ENCODE measurements at regions not wholly inside any gene's neighbourhood (a gene's known extent, or its start where the extent isn't known, plus 50 kb on each side); places are given as distances from the start of the nearest gene placed in this dataset.

GRCh38 chr5:158553195-158553961 lies 546.3 kb downstream of the EBF1 start:
- H3K4me1 ChIP-seq: peaks cover 0 to 21% (median 0%) of the 10 kb centered on the region in 9 donors
- no peaks in the 10 kb centered on the region for H3K27me3 ChIP-seq
- intact Hi-C loops (cut with DNase I): loop anchor here in 1 of 10 donors (10.0 kb wide), 1 partner anchor 379 kb away; no protein-coding TSS in a partner anchor
- peak in 1 of 2 donors; percentile 33 for DNase-seq
- no peak overlapping the region for H3K4me3 ChIP-seq
- TF ChIP-seq CTCF (IDR thresholded peaks at IDR 0.05): no peak
- WGBS, 2 donors: 59 to 65% methylated on average over 8 of the region's 8 CpGs
- H3K27ac ChIP-seq: peak overlapping the region in 9 of 10 donors; percentile 42 to 73 (median 63)
- H3K36me3 ChIP-seq: no peaks in the 10 kb centered on the region
- H3K9me3 ChIP-seq: peaks cover 0 to 22% (median 3%) of the 10 kb centered on the region in 11 donors
- peak; percentile 27 to 78 (median 62) for ATAC-seq

- H3K27me3 ChIP-seq: no peaks in the 10 kb centered on the region
- H3K36me3 ChIP-seq: no peaks in the 10 kb centered on the region
- TF ChIP-seq CTCF (IDR thresholded peaks at IDR 0.05): no peak
- ATAC-seq: peak; percentile 54 to 85 (median 76)
- H3K9me3 ChIP-seq: peaks cover 0 to 31% (median 7%) of the 10 kb centered on the region in 11 donors
- WGBS, 2 donors: 59 to 65% methylated on average over 4 of the region's 4 CpGs
- no peak for DNase-seq
- H3K27ac ChIP-seq: peak overlapping the region in 7 of 10 donors; percentile 25 to 73 (median 65)
- peaks cover 0 to 21% (median 0%) of the 10 kb centered on the region in 9 donors for H3K4me1 ChIP-seq
- intact Hi-C loops (cut with DNase I): loop anchor here in 1 of 10 donors (10.0 kb wide), 1 partner anchor 377 kb away; no protein-coding TSS in a partner anchor
- H3K4me3 ChIP-seq: no peak overlapping the region
Measured at GRCh38 chr5:158552241-158552640, 547.5 kb downstream of the EBF1 start.

- ATAC-seq (no peak), DNase-seq (no peak)
Measured at GRCh38 chr5:158549311-158549710, 550.4 kb downstream of the EBF1 start.

More at GRCh38 chr5:158549311-158549710, 550.4 kb downstream of the EBF1 start:
- 89 to 92% methylated on average over 4 of the region's 4 CpGs for WGBS, 2 donors
- Histone ChIP-seq H3K4me3 (no peak overlapping the region), H3K27ac (no peak overlapping the region), H3K36me3 (no peaks in the 10 kb centered on the region), H3K4me1 (peaks cover 0 to 20% (median 0%) of the 10 kb centered on the region in 9 donors), H3K9me3 (peaks cover 0 to 15% (median 5%) of the 10 kb centered on the region in 11 donors), H3K27me3 (no peaks in the 10 kb centered on the region)
- intact Hi-C loops (cut with DNase I): loop anchor here in 1 of 10 donors (10.0 kb wide), 1 partner anchor 65 kb away; no protein-coding TSS in a partner anchor
- no peak for TF ChIP-seq CTCF (IDR thresholded peaks at IDR 0.05)
